ENCODE measurements at regions not wholly inside any gene's neighbourhood (a gene's known extent, or its start where the extent isn't known, plus 50 kb on each side); places are given as distances from the start of the nearest gene placed in this dataset.

DNA sequence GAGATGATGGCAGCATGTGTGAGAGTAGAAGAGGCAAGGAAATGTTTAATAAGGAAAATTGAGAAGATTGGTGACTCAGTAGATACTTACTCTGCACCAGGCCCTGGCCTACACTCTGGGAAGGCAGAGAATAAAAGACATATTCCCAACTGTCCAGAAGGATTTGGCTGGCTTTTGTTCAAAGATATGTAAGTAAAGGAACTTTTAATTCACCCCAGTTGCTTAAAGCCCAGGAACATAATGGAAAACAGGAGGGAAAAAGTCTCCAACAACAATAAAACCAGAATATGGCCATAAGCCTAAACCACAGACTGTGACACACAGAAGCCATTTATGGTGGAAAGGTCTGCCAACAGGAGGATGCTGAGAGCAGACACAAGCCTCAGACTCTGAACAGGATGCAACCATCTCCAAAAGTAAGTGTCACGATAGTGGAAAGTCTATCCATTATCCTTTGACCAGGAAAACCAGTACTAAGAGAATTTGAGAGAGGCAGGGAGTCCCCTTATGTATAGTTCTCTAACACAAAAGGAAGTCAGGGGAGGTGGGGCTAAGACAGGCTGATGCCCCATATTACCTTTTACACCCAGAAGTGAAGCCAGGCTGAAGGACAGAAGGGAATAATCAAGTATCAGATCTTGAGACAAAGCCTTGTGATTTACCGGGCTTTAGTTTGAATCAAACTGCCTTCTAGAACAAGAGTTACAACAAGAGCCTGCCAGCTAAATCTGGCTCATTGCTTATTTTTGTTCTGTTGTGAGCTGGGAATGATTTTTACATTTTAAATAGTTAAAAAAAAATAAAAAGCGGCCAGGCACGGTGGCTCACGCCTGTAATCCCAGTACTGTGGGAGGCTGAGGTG lies 169.5 kb upstream of the STARD13 start:
- POLR2A ChIA-PET = no interaction called here
- H3K4me1 Mint-ChIP-seq = no peaks in the 10 kb centered on the region
- CTCF ChIA-PET = interaction anchor here (0.7 kb wide), 1 partner anchor 269 kb away, joined by 3 read pairs; no protein-coding TSS in a partner anchor

DNA sequence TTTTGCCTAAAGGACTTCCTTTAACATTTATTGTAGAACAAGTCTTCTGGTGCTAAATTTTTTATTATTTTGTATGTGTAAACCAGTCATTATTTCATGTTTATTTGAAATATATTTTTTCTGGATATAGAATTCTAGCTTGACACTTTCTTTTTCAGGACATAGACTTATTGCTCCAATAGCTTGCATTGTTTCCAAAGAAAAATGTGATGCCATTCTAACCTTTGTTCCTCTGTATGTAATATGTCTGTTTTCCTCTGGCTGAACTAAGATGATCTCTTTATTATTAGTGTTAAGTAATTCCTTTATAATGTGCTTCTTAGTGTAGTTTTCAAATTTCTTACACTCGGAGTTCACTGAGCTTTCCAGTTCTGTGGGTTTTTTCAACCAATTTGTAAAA lies 174.1 kb upstream of the STARD13 start:
- intact Hi-C loops (cut with DNase I, micrococcal nuclease) = no loop called here

More for the DNA sequence above, 169.5 kb upstream of the STARD13 start:
- ATAC-seq (no peak), DNase-seq (no peak)
- Mint-ChIP-seq H3K4me3 (no peak overlapping the region), H3K36me3 (ENCODE audit: low read depth) (no peaks in the 10 kb centered on the region), H3K27ac (no peak overlapping the region), H3K27me3 (no peaks in the 10 kb centered on the region), H3K9me3 (ENCODE audit: low read depth) (no peaks in the 10 kb centered on the region)
- intact Hi-C loops (cut with DNase I, micrococcal nuclease) = no loop called here

DNA sequence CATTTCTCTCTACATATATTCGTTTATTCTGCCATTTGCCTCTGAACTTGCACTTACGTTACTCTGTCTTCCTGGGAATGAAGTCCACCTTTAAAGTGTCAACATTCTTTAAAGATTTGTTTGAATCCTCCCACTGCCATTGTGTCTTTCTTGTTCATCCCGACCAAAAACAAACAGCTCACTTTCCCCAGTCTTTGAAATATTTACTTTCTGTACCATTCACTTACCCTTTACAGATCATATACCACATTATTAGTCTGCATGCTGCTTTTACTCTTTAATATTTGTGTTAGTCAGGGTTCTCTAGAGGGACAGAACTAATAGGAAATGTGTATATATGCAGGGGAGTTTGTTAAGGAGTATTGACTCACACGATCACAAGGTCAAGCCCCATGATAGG lies 176.6 kb upstream of the STARD13 start:
- DNase-seq (no peak), ATAC-seq (no peak)
- Mint-ChIP-seq H3K27ac (no peak overlapping the region), H3K9me3 (ENCODE audit: low read depth) (peaks cover 3% of the 10 kb centered on the region), H3K4me3 (no peak overlapping the region), H3K36me3 (ENCODE audit: low read depth) (no peaks in the 10 kb centered on the region), H3K4me1 (no peaks in the 10 kb centered on the region), H3K27me3 (peaks cover 11% of the 10 kb centered on the region)
- ChIA-PET CTCF (no interaction called here), POLR2A (no interaction called here)
- intact Hi-C loops (cut with DNase I, micrococcal nuclease) = no loop called here

More for the DNA sequence above, 174.1 kb upstream of the STARD13 start:
- Mint-ChIP-seq H3K4me1 (no peaks in the 10 kb centered on the region), H3K27ac (no peak overlapping the region), H3K27me3 (peaks cover 11% of the 10 kb centered on the region), H3K36me3 (ENCODE audit: low read depth) (no peaks in the 10 kb centered on the region), H3K4me3 (no peak overlapping the region), H3K9me3 (ENCODE audit: low read depth) (peaks cover 3% of the 10 kb centered on the region)
- ATAC-seq (no peak), DNase-seq (no peak)
- ChIA-PET CTCF (no interaction called here), POLR2A (no interaction called here)

DNA sequence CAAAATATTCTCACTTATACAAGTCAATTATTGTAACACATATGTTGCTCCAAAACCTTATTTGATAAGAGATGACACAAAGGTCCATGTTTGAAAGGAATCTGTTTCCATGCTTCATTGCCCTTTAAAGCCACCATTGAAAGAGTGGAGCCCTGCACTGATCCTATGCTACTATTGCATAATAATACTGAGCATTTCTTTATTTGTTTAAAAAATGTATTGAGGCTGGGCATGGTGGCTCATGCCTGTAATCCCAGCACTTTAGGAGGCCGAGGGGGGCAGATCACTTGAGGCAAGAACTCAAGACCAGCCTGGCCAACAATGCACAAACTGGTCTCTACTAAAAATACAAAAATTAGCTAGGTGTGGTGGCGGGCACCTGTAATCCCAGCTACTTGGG lies 178.8 kb upstream of the STARD13 start:
- Mint-ChIP-seq H3K4me1 (no peaks in the 10 kb centered on the region), H3K27ac (no peak overlapping the region), H3K27me3 (peaks cover 11% of the 10 kb centered on the region), H3K36me3 (ENCODE audit: low read depth) (no peaks in the 10 kb centered on the region), H3K9me3 (ENCODE audit: low read depth) (peaks cover 3% of the 10 kb centered on the region), H3K4me3 (no peak overlapping the region)
- ATAC-seq (no peak), DNase-seq (no peak)
- intact Hi-C loops (cut with DNase I, micrococcal nuclease) = no loop called here
- ChIA-PET POLR2A (no interaction called here), CTCF (no interaction called here)

DNA sequence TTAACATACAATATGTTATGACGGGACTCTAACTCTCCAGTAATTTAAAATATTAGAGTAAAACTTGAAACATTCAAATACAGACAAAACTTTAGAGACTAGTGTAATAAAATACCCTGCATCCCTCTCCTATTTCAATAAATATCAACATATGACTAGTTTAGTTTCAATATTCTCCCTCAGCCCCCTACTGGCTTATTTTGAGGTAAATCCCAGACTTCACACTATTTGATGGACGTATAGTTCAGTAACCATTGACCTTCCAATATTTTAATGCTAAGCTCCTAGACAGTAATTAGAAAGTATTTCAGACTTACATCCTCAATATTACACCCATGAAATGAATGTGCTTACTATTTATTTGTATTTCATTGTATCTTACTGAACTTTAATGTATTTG lies 180.7 kb upstream of the STARD13 start:
- Mint-ChIP-seq H3K27ac (no peak overlapping the region), H3K27me3 (peaks cover 10% of the 10 kb centered on the region), H3K9me3 (ENCODE audit: low read depth) (no peaks in the 10 kb centered on the region), H3K4me1 (no peaks in the 10 kb centered on the region), H3K36me3 (ENCODE audit: low read depth) (no peaks in the 10 kb centered on the region), H3K4me3 (no peak overlapping the region)
- ChIA-PET CTCF (no interaction called here), POLR2A (no interaction called here)
- ATAC-seq (no peak), DNase-seq (no peak)
- intact Hi-C loops (cut with DNase I, micrococcal nuclease) = no loop called here

DNA sequence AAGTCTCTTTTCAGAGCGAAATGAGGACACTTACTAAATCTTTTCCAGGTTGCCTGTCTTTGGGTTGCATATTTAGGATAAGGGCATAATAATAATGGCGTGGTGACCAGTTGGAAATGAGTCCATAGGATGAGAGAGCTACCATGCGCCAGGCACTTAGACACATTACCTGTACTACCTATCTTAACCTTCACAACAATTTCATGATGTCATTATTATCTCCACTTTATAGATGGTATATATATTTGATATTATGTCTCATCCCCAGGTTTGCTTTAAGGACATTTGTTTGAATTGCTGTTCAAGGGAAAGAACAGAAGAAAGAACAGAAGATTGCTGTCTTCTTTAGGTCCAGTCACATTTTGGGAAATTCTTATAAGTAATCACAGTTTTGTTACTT lies 182.0 kb upstream of the STARD13 start:
- H3K27me3 Mint-ChIP-seq = peaks cover 6% of the 10 kb centered on the region
- ATAC-seq = no peak
- H3K4me1 Mint-ChIP-seq = no peaks in the 10 kb centered on the region
- DNase-seq = no peak
- H3K27ac Mint-ChIP-seq = no peak overlapping the region
- CTCF ChIA-PET = no interaction called here
- H3K9me3 Mint-ChIP-seq (ENCODE audit: low read depth) = no peaks in the 10 kb centered on the region
- no peaks in the 10 kb centered on the region for H3K36me3 Mint-ChIP-seq (ENCODE audit: low read depth)
- intact Hi-C loops (cut with DNase I, micrococcal nuclease) = no loop called here
- H3K4me3 Mint-ChIP-seq = no peak overlapping the region
- POLR2A ChIA-PET = no interaction called here

DNA sequence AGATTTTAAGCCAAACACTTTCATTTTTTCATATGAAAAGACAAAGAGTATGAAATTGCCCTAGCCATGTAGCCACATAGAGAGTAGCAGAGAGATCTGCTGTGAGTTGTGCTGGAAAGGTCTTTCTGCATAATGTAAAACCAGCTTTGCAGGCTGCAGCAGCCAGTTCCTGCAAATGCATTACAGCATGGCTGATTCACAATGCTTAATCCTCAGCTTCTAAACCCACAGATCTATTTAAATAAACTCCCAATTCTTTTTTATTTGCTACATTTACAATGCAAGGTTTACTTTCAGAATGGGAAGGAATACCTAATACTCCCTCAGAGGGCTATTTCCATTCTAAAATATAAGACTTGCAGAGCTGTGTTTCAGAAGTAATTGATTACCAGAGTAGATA lies 185.6 kb upstream of the STARD13 start:
- H3K9me3 Mint-ChIP-seq (ENCODE audit: low read depth) = no peaks in the 10 kb centered on the region
- H3K4me3 Mint-ChIP-seq = no peak overlapping the region
- POLR2A ChIA-PET = no interaction called here
- H3K27me3 Mint-ChIP-seq = peaks cover 3% of the 10 kb centered on the region
- ATAC-seq = no peak
- no peak for DNase-seq
- intact Hi-C loops (cut with DNase I, micrococcal nuclease) = no loop called here
- CTCF ChIA-PET = no interaction called here
- no peak overlapping the region for H3K27ac Mint-ChIP-seq
- no peaks in the 10 kb centered on the region for H3K4me1 Mint-ChIP-seq
- no peaks in the 10 kb centered on the region for H3K36me3 Mint-ChIP-seq (ENCODE audit: low read depth)

DNA sequence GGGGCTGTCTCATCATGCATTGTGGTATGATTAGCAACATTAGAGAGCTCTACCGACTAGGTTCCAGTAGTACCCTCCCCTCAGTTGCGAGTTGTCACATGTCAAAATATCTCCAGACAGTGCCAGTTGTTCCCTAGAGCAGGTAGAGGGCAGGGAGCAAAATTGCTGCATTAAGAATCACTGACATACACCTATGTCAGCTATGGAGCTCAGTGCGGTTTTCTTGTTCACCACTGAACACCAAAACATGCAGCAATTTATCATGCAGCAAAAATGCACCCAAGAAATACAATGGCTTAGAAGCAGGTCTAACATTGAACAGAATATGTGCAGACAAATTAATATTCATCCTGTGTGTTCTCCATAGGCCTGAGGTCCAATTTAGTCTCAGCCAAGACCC lies 186.9 kb upstream of the STARD13 start:
- Mint-ChIP-seq H3K36me3 (ENCODE audit: low read depth) (peaks cover 2% of the 10 kb centered on the region), H3K4me3 (no peak overlapping the region), H3K4me1 (no peaks in the 10 kb centered on the region), H3K9me3 (ENCODE audit: low read depth) (peaks cover 4% of the 10 kb centered on the region), H3K27ac (no peak overlapping the region), H3K27me3 (peaks cover 3% of the 10 kb centered on the region)
- POLR2A ChIA-PET = no interaction called here
- CTCF ChIA-PET = no interaction called here
- intact Hi-C loops (cut with DNase I, micrococcal nuclease) = no loop called here
- ATAC-seq = no peak
- DNase-seq = no peak

DNA sequence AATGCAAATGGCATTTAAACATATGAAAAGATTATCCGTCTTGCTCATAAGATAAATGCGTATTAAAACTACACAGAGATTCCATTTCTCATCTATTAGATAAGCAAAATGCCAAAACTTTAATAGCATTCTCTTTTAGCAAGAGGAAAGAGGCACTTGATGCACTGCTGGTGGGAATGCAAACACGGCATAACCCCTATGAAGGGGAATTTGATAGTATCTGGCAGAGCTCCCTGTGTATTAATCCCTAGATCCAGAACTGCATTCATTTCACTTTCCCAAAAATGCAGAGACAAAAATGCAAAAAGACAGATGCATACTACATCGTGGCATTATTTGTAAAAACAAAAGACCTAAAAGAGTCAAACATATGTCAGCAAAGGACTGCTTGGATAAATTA lies 193.6 kb upstream of the STARD13 start:
- intact Hi-C loops (cut with DNase I, micrococcal nuclease) = no loop called here
- Mint-ChIP-seq H3K36me3 (ENCODE audit: low read depth) (peaks cover 5% of the 10 kb centered on the region), H3K4me1 (no peaks in the 10 kb centered on the region), H3K4me3 (no peak overlapping the region), H3K27ac (no peak overlapping the region), H3K9me3 (ENCODE audit: low read depth) (peaks cover 13% of the 10 kb centered on the region), H3K27me3 (peaks cover 11% of the 10 kb centered on the region)
- ATAC-seq = no peak
- POLR2A ChIA-PET = no interaction called here
- DNase-seq = no peak
- CTCF ChIA-PET = no interaction called here

DNA sequence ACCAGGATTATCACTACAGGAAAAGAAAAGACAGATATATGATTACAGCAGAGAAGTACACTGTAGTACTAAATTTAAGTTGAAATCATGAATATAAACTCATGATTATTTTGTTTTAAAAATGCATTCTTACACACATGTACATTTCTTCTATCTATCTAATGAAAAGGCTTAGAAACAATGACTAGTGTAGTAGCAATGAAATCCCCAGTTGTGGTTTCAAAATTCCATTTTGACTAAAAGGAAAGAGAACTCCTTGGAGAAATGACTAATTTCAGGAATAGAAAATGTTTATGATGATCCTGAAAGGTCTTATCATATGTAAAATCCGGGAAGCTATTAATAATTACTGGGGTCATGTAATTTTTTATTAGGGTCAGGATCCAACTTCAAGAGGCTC lies 195.0 kb upstream of the STARD13 start:
- ChIA-PET POLR2A (no interaction called here), CTCF (interaction anchor here (0.6 kb wide), 1 partner anchor 609 kb away, joined by 3 read pairs; no protein-coding TSS in a partner anchor)
- Mint-ChIP-seq H3K4me3 (no peak overlapping the region), H3K27ac (no peak overlapping the region), H3K9me3 (ENCODE audit: low read depth) (peaks cover 18% of the 10 kb centered on the region), H3K4me1 (no peaks in the 10 kb centered on the region), H3K36me3 (ENCODE audit: low read depth) (peaks cover 5% of the 10 kb centered on the region), H3K27me3 (peaks cover 11% of the 10 kb centered on the region)
- no peak for ATAC-seq
- no peak for DNase-seq
- intact Hi-C loops (cut with DNase I, micrococcal nuclease) = no loop called here

DNA sequence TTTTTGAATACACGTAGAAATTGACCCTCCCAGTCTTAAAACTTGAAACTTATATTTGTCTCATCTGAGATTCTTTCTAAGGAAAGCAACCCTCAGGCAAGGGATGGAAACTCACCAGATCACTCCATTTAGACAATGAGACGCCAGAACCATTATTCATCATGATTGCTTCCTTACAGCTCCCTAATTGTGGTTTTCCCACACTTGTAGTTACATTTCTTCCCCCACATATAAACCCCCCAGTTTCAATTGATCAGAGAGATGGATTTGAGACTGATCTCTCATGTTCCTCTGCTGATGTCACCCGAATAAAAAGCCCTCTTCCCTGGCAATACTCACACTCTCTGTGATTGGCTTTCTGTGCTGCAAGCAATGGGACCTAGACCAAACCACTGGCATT lies 197.9 kb upstream of the STARD13 start:
- CTCF ChIA-PET = no interaction called here
- no peak overlapping the region for H3K4me3 Mint-ChIP-seq
- peaks cover 7% of the 10 kb centered on the region for H3K9me3 Mint-ChIP-seq (ENCODE audit: low read depth)
- DNase-seq = no peak
- POLR2A ChIA-PET = no interaction called here
- no peak for ATAC-seq
- no peaks in the 10 kb centered on the region for H3K4me1 Mint-ChIP-seq
- peaks cover 16% of the 10 kb centered on the region for H3K27me3 Mint-ChIP-seq
- H3K27ac Mint-ChIP-seq = no peak overlapping the region
- intact Hi-C loops (cut with DNase I, micrococcal nuclease) = no loop called here
- no peaks in the 10 kb centered on the region for H3K36me3 Mint-ChIP-seq (ENCODE audit: low read depth)

DNA sequence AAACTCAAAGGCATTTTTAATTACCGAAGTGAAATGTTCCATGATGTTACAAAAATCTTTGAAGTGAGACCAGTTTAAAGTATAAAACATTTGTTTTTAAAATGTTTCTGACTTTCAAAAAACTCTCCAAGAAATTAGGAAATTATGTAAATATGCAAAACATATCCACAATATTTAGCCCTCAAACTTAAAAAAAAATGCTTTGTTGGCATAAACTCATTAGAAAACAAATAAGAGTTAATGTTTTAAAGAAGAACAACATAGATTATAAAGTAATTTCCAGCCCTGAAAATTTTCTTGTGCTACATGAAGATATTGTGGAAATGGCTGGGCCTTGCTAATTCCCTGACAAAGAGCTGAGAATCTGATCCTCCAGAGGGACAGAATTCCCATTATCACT lies 199.7 kb upstream of the STARD13 start:
- Mint-ChIP-seq H3K9me3 (ENCODE audit: low read depth) (peaks cover 5% of the 10 kb centered on the region), H3K27ac (no peak overlapping the region), H3K4me3 (no peak overlapping the region), H3K4me1 (no peaks in the 10 kb centered on the region), H3K27me3 (peaks cover 8% of the 10 kb centered on the region), H3K36me3 (ENCODE audit: low read depth) (no peaks in the 10 kb centered on the region)
- ChIA-PET CTCF (no interaction called here), POLR2A (no interaction called here)
- intact Hi-C loops (cut with DNase I, micrococcal nuclease) = no loop called here
- DNase-seq (no peak), ATAC-seq (no peak)
